Glutamatergic neuron (in vitro differentiated cells): ENCODE measurements at regions not wholly inside any gene's neighbourhood (a gene's known extent, or its start where the extent isn't known, plus 50 kb on each side); places are given as distances from the start of the nearest gene placed in this dataset.

ENCODE experiments used
- DNase-seq: peaks from one replicate; pipeline ENCODE4 v3.0.0; 2022
- H3K27ac Mint-ChIP-seq: one replicate; pipeline ENCODE4 v1.8.0; 2020; ENCODE audit warnings: mild to moderate bottlenecking, mixed read lengths, inconsistent platforms; ENCODE audit not compliant: unreplicated experiment
- H3K27me3 Mint-ChIP-seq: one replicate; pipeline ENCODE4 v1.8.0; 2020; ENCODE audit warnings: mild to moderate bottlenecking, moderate library complexity, mixed read lengths, inconsistent platforms; ENCODE audit not compliant: unreplicated experiment
- H3K36me3 Mint-ChIP-seq: one replicate; pipeline ENCODE4 v1.8.0; 2020; ENCODE audit warnings: mild to moderate bottlenecking, mixed read lengths, inconsistent platforms; ENCODE audit not compliant: unreplicated experiment
- H3K4me1 Mint-ChIP-seq: one replicate; pipeline ENCODE4 v1.8.0; 2020; ENCODE audit warnings: mild to moderate bottlenecking, low read depth, mixed read lengths, inconsistent platforms; ENCODE audit not compliant: unreplicated experiment
- H3K4me3 Mint-ChIP-seq: one replicate; pipeline ENCODE4 v1.8.0; 2020; ENCODE audit warnings: mild to moderate bottlenecking, mixed read lengths, inconsistent platforms; ENCODE audit not compliant: unreplicated experiment
- H3K9me3 Mint-ChIP-seq: one replicate; pipeline ENCODE4 v1.8.0; 2020; ENCODE audit warnings: mild to moderate bottlenecking, moderate library complexity, mixed read lengths, inconsistent platforms; ENCODE audit not compliant: unreplicated experiment
- CTCF ChIP-seq: fragments of 200-600 bp; sonication (generic); IDR thresholded peaks from one replicate; pipeline ENCODE4 v1.5.0; 2021; ENCODE audit not compliant: partially characterized antibody, unreplicated experiment

- Mint-ChIP-seq H3K4me3 (no peak overlapping the region), H3K27ac (no peak overlapping the region), H3K36me3 (no peaks in the 10 kb centered on the region), H3K4me1 (no peaks in the 10 kb centered on the region), H3K9me3 (no peaks in the 10 kb centered on the region), H3K27me3 (peaks cover 2% of the 10 kb centered on the region)
- no peak for TF ChIP-seq CTCF
- DNase-seq, result no peak
Measured at GRCh38 chr1:238318294-238319110, 427.8 kb upstream of the ZP4 start.

- Mint-ChIP-seq H3K4me3 (no peak overlapping the region), H3K9me3 (no peaks in the 10 kb centered on the region), H3K27me3 (no peaks in the 10 kb centered on the region), H3K27ac (no peak overlapping the region), H3K4me1 (no peaks in the 10 kb centered on the region), H3K36me3 (no peaks in the 10 kb centered on the region)
- TF ChIP-seq CTCF, result no peak
- DNase-seq, result no peak
Measured at GRCh38 chr1:238312969-238313368, 422.2 kb upstream of the ZP4 start.

GRCh38 chr1:238306411-238306810, 415.7 kb upstream of the ZP4 start:
- H3K4me3 Mint-ChIP-seq, result no peak overlapping the region
- H3K36me3 Mint-ChIP-seq, result no peaks in the 10 kb centered on the region
- DNase-seq, result no peak
- no peaks in the 10 kb centered on the region for H3K4me1 Mint-ChIP-seq
- H3K27ac Mint-ChIP-seq, result no peak overlapping the region
- no peaks in the 10 kb centered on the region for H3K9me3 Mint-ChIP-seq
- TF ChIP-seq CTCF, result no peak
- no peaks in the 10 kb centered on the region for H3K27me3 Mint-ChIP-seq

- H3K27ac Mint-ChIP-seq, result no peak overlapping the region
- H3K9me3 Mint-ChIP-seq, result no peaks in the 10 kb centered on the region
- no peaks in the 10 kb centered on the region for H3K27me3 Mint-ChIP-seq
- no peaks in the 10 kb centered on the region for H3K36me3 Mint-ChIP-seq
- no peaks in the 10 kb centered on the region for H3K4me1 Mint-ChIP-seq
- H3K4me3 Mint-ChIP-seq, result no peak overlapping the region
- no peak for TF ChIP-seq CTCF
- DNase-seq, result no peak
Measured at GRCh38 chr1:238302646-238303045, 411.9 kb upstream of the ZP4 start.

GRCh38 chr1:238296371-238296770, 405.6 kb upstream of the ZP4 start:
- DNase-seq, result no peak
- Mint-ChIP-seq H3K4me3 (no peak overlapping the region), H3K9me3 (peaks cover 1% of the 10 kb centered on the region), H3K4me1 (no peaks in the 10 kb centered on the region), H3K27ac (no peak overlapping the region), H3K27me3 (no peaks in the 10 kb centered on the region), H3K36me3 (no peaks in the 10 kb centered on the region)
- no peak for TF ChIP-seq CTCF
